K562 (cell line): ENCODE measurements at regions not wholly inside any gene's neighbourhood (a gene's known extent, or its start where the extent isn't known, plus 50 kb on each side); places are given as distances from the start of the nearest gene placed in this dataset.

Experiments
- ARNT ChIP-seq, 2 experiments: fragments of 450-650 bp; IDR thresholded peaks; 2 replicates each; pipeline ENCODE4 v1.6.1; 2016; ENCODE audit warnings: mild to moderate bottlenecking in 1 of 2
- CC2D1A ChIP-seq: fragments of 450-650 bp; IDR thresholded peaks from 2 replicates; pipeline ENCODE4 v1.6.1; 2017; ENCODE audit warnings: mild to moderate bottlenecking
- CCNT2 ChIP-seq: IDR thresholded peaks from 2 replicates; pipeline ENCODE4 v1.6.1; 2011; ENCODE audit warnings: borderline replicate concordance, low read depth, mild to moderate bottlenecking, moderate library complexity, mixed read lengths, low read length; ENCODE audit not compliant: insufficient read length; ENCODE audit errors: extremely low read depth
- CHAMP1 ChIP-seq: fragments of 450-650 bp; IDR thresholded peaks from 2 replicates; pipeline ENCODE4 v1.6.1; 2016; ENCODE audit warnings: mild to moderate bottlenecking
- E2F1 ChIP-seq: sonication (generic); formaldehyde crosslinking; IDR thresholded peaks from 2 replicates; pipeline ENCODE4 v1.8.1; 2023; ENCODE audit warnings: mild to moderate bottlenecking, missing genetic modification reagents, moderate library complexity
- EP300 ChIP-seq: IDR thresholded peaks from 2 replicates; pipeline ENCODE4 v1.6.1; 2012; ENCODE audit warnings: low read length, improper control_type of control experiment
- HMGN3 ChIP-seq: IDR thresholded peaks from 2 replicates; pipeline ENCODE4 v1.6.1; 2011; ENCODE audit warnings: borderline replicate concordance, low read depth, mild to moderate bottlenecking, mixed read lengths, low read length; ENCODE audit not compliant: insufficient read length; ENCODE audit errors: extremely low read depth
- HNRNPUL1 ChIP-seq: fragments of 200-400 bp; formaldehyde crosslinking; IDR thresholded peaks from 2 replicates; pipeline ENCODE4 v1.6.1; 2017; ENCODE audit warnings: low read length
- KAT7 ChIP-seq: sonication (generic); formaldehyde crosslinking; IDR thresholded peaks from 2 replicates; pipeline ENCODE4 v1.8.0; 2022; ENCODE audit warnings: missing genetic modification reagents, mild to moderate bottlenecking, borderline replicate concordance
- MAFF ChIP-seq: IDR thresholded peaks from 2 replicates; pipeline ENCODE4 v1.6.1; 2012; ENCODE audit warnings: low read length, improper control_type of control experiment
- MAFK ChIP-seq: IDR thresholded peaks from 2 replicates; pipeline ENCODE4 v1.6.1; 2011; ENCODE audit warnings: low read length, improper control_type of control experiment
- NFE2 ChIP-seq: IDR thresholded peaks from 2 replicates; pipeline ENCODE4 v1.6.1; 2014; ENCODE audit warnings: antibody characterized with exemption, low read depth
- NFE2L1 ChIP-seq: fragments of 450-650 bp; IDR thresholded peaks from 2 replicates; pipeline ENCODE4 v1.6.1; 2016; ENCODE audit warnings: missing genetic modification characterization, low read depth, mild to moderate bottlenecking, missing compliant biosample characterization, moderate library complexity, borderline replicate concordance
- PTTG1 ChIP-seq: fragments of 450-650 bp; IDR thresholded peaks from 2 replicates; pipeline ENCODE4 v1.6.1; 2016; ENCODE audit warnings: low read depth, mild to moderate bottlenecking, missing genetic modification characterization, missing compliant biosample characterization
- RBM15 ChIP-seq: fragments of 200-400 bp; formaldehyde crosslinking; IDR thresholded peaks from 2 replicates; pipeline ENCODE4 v1.6.1; 2018; ENCODE audit warnings: mild to moderate bottlenecking, low read length, moderate library complexity; ENCODE audit not compliant: insufficient read depth
- RUNX1 ChIP-seq: sonication (generic); IDR thresholded peaks from 2 replicates; pipeline ENCODE4 v1.6.1; 2016; ENCODE audit warnings: antibody characterized with exemption, low read depth
- SMARCA5 ChIP-seq: fragments of 450-650 bp; IDR thresholded peaks from 2 replicates; pipeline ENCODE4 v1.6.1; 2016
- SREBF1 ChIP-seq: fragments of 150-350 bp; IDR thresholded peaks from 2 replicates; pipeline ENCODE4 v1.6.1; 2014; ENCODE audit warnings: antibody characterized with exemption, low read depth, low read length, borderline replicate concordance
- SRSF7 ChIP-seq: fragments of 200-400 bp; formaldehyde crosslinking; optimal IDR thresholded peaks from 2 replicates; pipeline ENCODE3; 2017; ENCODE audit warnings: mild to moderate bottlenecking, low read depth, low read length
- UBTF ChIP-seq, 2 experiments: IDR thresholded peaks; 2 replicates each; pipeline ENCODE4 v1.6.1; 2012; ENCODE audit warnings: improper control_type of control experiment in 2 of 2, low read depth in 2 of 2, low read length in 2 of 2, borderline replicate concordance in 1 of 2
- ZNF740 ChIP-seq, 3 experiments: fragments of 200-800 bp in 1 of 3; sonication (Bioruptor generic) in 1 of 3; sonication (generic) in 1 of 3; formaldehyde crosslinking in 1 of 3; IDR thresholded peaks; 2 replicates each; pipeline versions ENCODE4 v1.6.1 to v1.8.0; 2016 to 2022; ENCODE audit warnings: mild to moderate bottlenecking in 2 of 3, missing compliant biosample characterization in 2 of 3, missing genetic modification characterization in 2 of 3, missing genetic modification reagents in 1 of 3
- ZNF830 ChIP-seq: fragments of 250-450 bp; sonication (Bioruptor Pico); IDR thresholded peaks from 2 replicates; pipeline ENCODE4 v1.5.0; 2021; ENCODE audit warnings: mild to moderate bottlenecking

GRCh38 chr7:93046641-93047040, 71.1 kb downstream of the SAMD9 start (continued):
- TF ChIP-seq CHAMP1 (peak; percentile 84), ARNT (IDR thresholded peaks at IDR 0.05) (peak; percentile 20 to 37; a peak in 1 of 4 replicates), HNRNPUL1 (no peak), RUNX1 (no peak), E2F1 (CRISPR knock-in tag) (no peak), ZNF830 (CRISPR knock-in tag) (no peak), HMGN3 (no peak), CCNT2 (no peak), RBM15 (no peak), NFE2 (peak; percentile 100), MAFK (peak; percentile 91), PTTG1 (tag) (no peak), MAFF (peak; percentile 95), UBTF (IDR thresholded peaks at IDR 0.05; ENCODE audit: borderline replicate concordance in 1 of 2, low read depth in 2 of 2, low read length in 2 of 2) (0 out of 4 replicates have a peak, but pooled peaks of 1 of the 2 experiments have one; percentile 26), NFE2L1 (peak; percentile 91), SMARCA5 (peak; percentile 18; the same call in 1 of the 2 replicates), SREBF1 (no peak; the same call in 1 of the 2 replicates), KAT7 (CRISPR knock-in tag) (no peak), CC2D1A (peak; percentile 49; the same call in 1 of the 2 replicates), ZNF740 (CRISPR knock-in tag; IDR thresholded peaks at IDR 0.05) (no peak), ZNF740 (tag; IDR thresholded peaks at IDR 0.05) (no peak), EP300 (peak; percentile 53; the same call in 1 of the 2 replicates), SRSF7 (no peak)
